ENCODE measurements at regions not wholly inside any gene's neighbourhood (a gene's known extent, or its start where the extent isn't known, plus 50 kb on each side); places are given as distances from the start of the nearest gene placed in this dataset.

- FAIRE-seq (no peak), DNase-seq (ENCODE audit: insufficient read length) (no peak)
- TF ChIP-seq POLR2A (IDR thresholded peaks at IDR 0.05; ENCODE audit: low read depth, low read length) (no peak), TAF1 (IDR thresholded peaks at IDR 0.05; ENCODE audit: borderline replicate concordance, low read depth, low read length) (no peak), POLR2AphosphoS5 (IDR thresholded peaks at IDR 0.05; ENCODE audit: low read depth, low read length) (no peak)
These were observed 52.1 kb upstream of the RGMB start for GRCh38 chr5:98721231-98721928.

GRCh38 chr5:98722188-98722587 is 51.3 kb upstream of the RGMB start:
- FAIRE-seq = no peak
- TF ChIP-seq POLR2AphosphoS5 (IDR thresholded peaks at IDR 0.05; ENCODE audit: low read depth, low read length) (no peak), TAF1 (IDR thresholded peaks at IDR 0.05; ENCODE audit: borderline replicate concordance, low read depth, low read length) (no peak), POLR2A (IDR thresholded peaks at IDR 0.05; ENCODE audit: low read depth, low read length) (no peak)
- no peak for DNase-seq (ENCODE audit: insufficient read length)

- DNase-seq (ENCODE audit: insufficient read length) (no peak), FAIRE-seq (no peak)
- no peak for TF ChIP-seq TAF1 (IDR thresholded peaks at IDR 0.05; ENCODE audit: borderline replicate concordance, low read depth, low read length)
- TF ChIP-seq POLR2AphosphoS5 (IDR thresholded peaks at IDR 0.05; ENCODE audit: low read depth, low read length) = no peak
- no peak for TF ChIP-seq POLR2A (IDR thresholded peaks at IDR 0.05; ENCODE audit: low read depth, low read length)
These were observed 50.4 kb upstream of the RGMB start for GRCh38 chr5:98723061-98723460.

All from GM12892 (cell line).